ENCODE measurements at regions not wholly inside any gene's neighbourhood (a gene's known extent, or its start where the extent isn't known, plus 50 kb on each side); places are given as distances from the start of the nearest gene placed in this dataset.
"Not testable (repeated sequence)": the region's sequence is repeated elsewhere in the genome, so short reads cannot be mapped to it uniquely, and the experiment has no call there.

DNA sequence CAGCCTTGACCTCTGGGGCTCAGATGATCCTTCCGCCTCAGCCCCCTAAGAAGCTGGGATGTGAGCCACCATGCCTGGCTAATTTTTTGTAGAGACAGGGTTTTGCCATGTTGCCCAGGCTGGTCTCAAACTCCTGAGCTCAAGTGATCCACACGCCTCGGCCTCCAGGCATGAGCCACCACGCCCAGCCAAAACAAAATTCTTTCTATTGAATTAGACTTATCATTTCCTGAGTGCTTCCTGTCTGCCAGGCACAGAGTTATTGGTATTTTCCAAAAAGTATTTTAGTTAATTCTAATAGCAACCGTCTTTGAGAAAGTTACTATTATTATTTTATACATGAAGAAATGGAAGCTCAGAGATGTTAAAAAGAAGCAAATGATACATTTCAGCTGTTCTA, 61.4 kb upstream of the LMO2 start:
- H3K4me3 Mint-ChIP-seq = no peak overlapping the region
- no peaks in the 10 kb centered on the region for H3K4me1 Mint-ChIP-seq
- POLR2A ChIA-PET (ENCODE audit: partially characterized antibody) = no interaction called here
- Histone ChIP-seq H3K36me3 (ENCODE audit: insufficient read depth, low read length) (no peaks in the 10 kb centered on the region), H3K4me3 (ENCODE audit: low read length in 2 of 2) (no peak overlapping the region), H3K27ac (ENCODE audit: low read depth, low read length) (no peak overlapping the region), H3K27me3 (ENCODE audit: insufficient read depth, low read length) (no peaks in the 10 kb centered on the region), H3K9me3 (ENCODE audit: control insufficient read depth in 1 of 2, low read length in 2 of 2) (no peaks in the 10 kb centered on the region), H3K4me1 (ENCODE audit: insufficient read depth, low read length) (no peaks in the 10 kb centered on the region)
- H3K27me3 Mint-ChIP-seq = peaks cover 11 to 20% of the 10 kb centered on the region in 2 donors
- no peaks in the 10 kb centered on the region for H3K9me3 Mint-ChIP-seq
- no peak overlapping the region for H3K27ac Mint-ChIP-seq
- H3K36me3 Mint-ChIP-seq = no peaks in the 10 kb centered on the region
- intact Hi-C loops (cut with micrococcal nuclease) = no loop called here
- DNase-seq = no peak
- CTCF ChIA-PET (ENCODE audit: partially characterized antibody) = interaction anchor here (1.7 kb wide), 1 partner anchor 35 kb away, joined by 4 read pairs; no protein-coding TSS in a partner anchor

DNA sequence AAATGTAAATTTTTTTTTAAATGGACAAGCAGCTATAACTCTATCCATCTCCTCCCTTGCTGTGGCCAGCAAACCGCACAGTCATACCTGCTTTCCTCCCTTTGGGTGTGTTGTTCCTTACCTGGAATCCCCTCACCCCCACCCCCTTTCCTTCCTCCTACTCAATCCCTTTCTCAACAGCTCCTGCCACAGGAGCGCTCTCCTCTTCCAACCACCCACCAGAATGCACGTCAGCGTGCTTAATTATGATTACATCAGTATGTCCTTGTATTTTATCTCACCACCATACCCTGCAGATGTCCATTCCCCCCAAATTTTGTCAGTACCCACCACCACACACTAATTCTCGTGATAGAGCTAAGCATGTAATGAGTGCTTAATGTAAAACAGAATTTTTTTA, 60.9 kb upstream of the LMO2 start:
- H3K27ac Mint-ChIP-seq = no peak overlapping the region
- H3K27me3 Mint-ChIP-seq = peaks cover 11 to 20% of the 10 kb centered on the region in 2 donors
- Histone ChIP-seq H3K36me3 (ENCODE audit: insufficient read depth, low read length) (no peaks in the 10 kb centered on the region), H3K4me1 (ENCODE audit: insufficient read depth, low read length) (no peaks in the 10 kb centered on the region), H3K27ac (ENCODE audit: low read depth, low read length) (no peak overlapping the region), H3K9me3 (ENCODE audit: control insufficient read depth in 1 of 2, low read length in 2 of 2) (no peaks in the 10 kb centered on the region), H3K4me3 (ENCODE audit: low read length in 2 of 2) (no peak overlapping the region), H3K27me3 (ENCODE audit: insufficient read depth, low read length) (no peaks in the 10 kb centered on the region)
- H3K36me3 Mint-ChIP-seq = no peaks in the 10 kb centered on the region
- POLR2A ChIA-PET (ENCODE audit: partially characterized antibody) = no interaction called here
- CTCF ChIA-PET (ENCODE audit: partially characterized antibody) = interaction anchor here (1.7 kb wide), 1 partner anchor 35 kb away, joined by 4 read pairs; no protein-coding TSS in a partner anchor
- H3K4me3 Mint-ChIP-seq = no peak overlapping the region
- intact Hi-C loops (cut with micrococcal nuclease) = no loop called here
- no peaks in the 10 kb centered on the region for H3K9me3 Mint-ChIP-seq
- no peaks in the 10 kb centered on the region for H3K4me1 Mint-ChIP-seq
- no peak for DNase-seq

DNA sequence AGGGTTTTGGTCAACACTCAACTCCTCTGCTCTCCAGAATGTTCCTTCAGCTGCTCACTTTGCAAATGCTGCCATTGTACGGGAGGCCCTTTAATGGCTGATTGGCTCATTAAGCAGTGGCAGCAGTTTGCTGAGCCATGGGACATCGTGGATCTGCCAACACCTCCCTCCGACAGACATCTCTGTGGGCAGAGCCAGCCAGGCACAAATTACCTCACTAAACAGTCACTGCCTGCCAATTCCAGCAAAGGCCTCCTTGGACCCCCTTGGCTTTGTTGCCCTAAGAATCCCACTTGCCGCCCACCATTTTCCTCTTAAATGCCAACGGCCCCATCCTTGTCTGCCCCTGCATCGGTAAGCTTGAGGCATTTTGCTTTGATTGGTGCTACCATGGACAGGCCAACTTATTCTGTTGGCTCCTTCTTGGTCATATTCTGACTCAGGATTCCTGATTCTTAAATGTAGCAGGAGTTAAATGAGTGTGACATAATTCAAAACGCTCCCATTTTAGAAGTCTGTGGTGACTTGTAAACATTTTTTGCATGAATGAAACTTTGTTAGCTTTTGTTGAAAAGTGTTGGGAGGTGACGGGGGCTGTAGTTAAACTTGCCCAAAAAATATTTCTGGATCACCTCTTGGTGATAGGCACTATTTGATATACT, 57.5 kb upstream of the LMO2 start:
- H3K4me3 Mint-ChIP-seq = no peak overlapping the region
- CTCF ChIA-PET (ENCODE audit: partially characterized antibody) = no interaction called here
- no peaks in the 10 kb centered on the region for H3K36me3 Mint-ChIP-seq
- DNase-seq = no peak
- H3K27ac Mint-ChIP-seq = no peak overlapping the region
- Histone ChIP-seq H3K27ac (ENCODE audit: low read depth, low read length) (no peak overlapping the region), H3K9me3 (ENCODE audit: control insufficient read depth in 1 of 2, low read length in 2 of 2) (no peaks in the 10 kb centered on the region), H3K36me3 (ENCODE audit: insufficient read depth, low read length) (no peaks in the 10 kb centered on the region), H3K27me3 (ENCODE audit: insufficient read depth, low read length) (no peaks in the 10 kb centered on the region), H3K4me1 (ENCODE audit: insufficient read depth, low read length) (no peaks in the 10 kb centered on the region), H3K4me3 (ENCODE audit: low read length in 2 of 2) (no peak overlapping the region)
- POLR2A ChIA-PET (ENCODE audit: partially characterized antibody) = no interaction called here
- H3K9me3 Mint-ChIP-seq = no peaks in the 10 kb centered on the region
- no peaks in the 10 kb centered on the region for H3K4me1 Mint-ChIP-seq
- H3K27me3 Mint-ChIP-seq = peaks cover 8 to 15% of the 10 kb centered on the region in 2 donors
- intact Hi-C loops (cut with micrococcal nuclease) = no loop called here

DNA sequence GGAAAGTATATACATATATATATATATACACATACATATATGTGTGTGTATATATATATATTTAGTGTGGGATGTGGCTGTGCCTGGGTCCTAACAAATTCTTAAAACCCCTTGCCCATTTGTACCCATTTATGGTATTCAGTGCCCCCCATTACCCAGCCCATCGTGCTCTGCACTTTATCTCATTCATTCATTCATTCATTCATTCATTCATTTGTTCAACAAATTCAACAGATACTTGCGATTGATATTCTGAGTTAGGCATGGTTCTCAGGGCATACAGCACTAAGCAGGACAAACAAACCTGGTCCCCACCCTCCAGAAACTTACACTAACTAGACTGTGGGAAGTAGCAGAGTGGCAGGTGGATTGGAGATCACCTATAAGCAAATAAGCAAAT, 56.6 kb upstream of the LMO2 start:
- Histone ChIP-seq H3K27me3 (ENCODE audit: insufficient read depth, low read length) (no peaks in the 10 kb centered on the region), H3K4me3 (ENCODE audit: low read length in 2 of 2) (no peak overlapping the region), H3K36me3 (ENCODE audit: insufficient read depth, low read length) (no peaks in the 10 kb centered on the region), H3K27ac (ENCODE audit: low read depth, low read length) (no peak overlapping the region), H3K4me1 (ENCODE audit: insufficient read depth, low read length) (no peaks in the 10 kb centered on the region), H3K9me3 (ENCODE audit: control insufficient read depth in 1 of 2, low read length in 2 of 2) (no peaks in the 10 kb centered on the region)
- ChIA-PET CTCF (ENCODE audit: partially characterized antibody) (no interaction called here), POLR2A (ENCODE audit: partially characterized antibody) (no interaction called here)
- no peak overlapping the region for H3K4me3 Mint-ChIP-seq
- H3K27ac Mint-ChIP-seq = no peak overlapping the region
- intact Hi-C loops (cut with micrococcal nuclease) = no loop called here
- H3K27me3 Mint-ChIP-seq = peaks cover 8 to 12% of the 10 kb centered on the region in 2 donors
- no peaks in the 10 kb centered on the region for H3K36me3 Mint-ChIP-seq
- H3K4me1 Mint-ChIP-seq = no peaks in the 10 kb centered on the region
- DNase-seq = no peak
- no peaks in the 10 kb centered on the region for H3K9me3 Mint-ChIP-seq

DNA sequence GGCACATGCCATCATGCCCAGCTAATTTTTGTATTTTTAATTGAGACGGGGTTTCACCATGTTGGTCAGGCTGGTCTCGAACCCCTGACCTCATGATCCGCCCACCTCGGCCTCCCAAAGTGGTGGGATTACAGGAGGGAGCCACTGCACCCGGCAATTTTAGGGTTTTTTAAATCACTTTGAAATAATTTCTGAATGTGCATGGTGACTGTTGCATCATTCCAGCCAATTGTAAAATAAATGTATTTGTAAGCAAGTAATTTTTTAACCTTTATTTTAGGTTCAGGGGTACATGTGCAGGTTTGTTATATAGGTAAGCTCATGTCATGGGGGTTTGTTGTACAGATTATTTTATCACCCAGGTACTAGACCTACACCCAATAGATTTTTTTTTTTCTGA, 56.0 kb upstream of the LMO2 start:
- H3K9me3 Mint-ChIP-seq; H3K4me3 ChIP-seq (ENCODE audit: low read length in 2 of 2); H3K27me3 ChIP-seq (ENCODE audit: insufficient read depth, low read length); DNase-seq; intact Hi-C loops (cut with micrococcal nuclease); H3K4me1 Mint-ChIP-seq; H3K27ac ChIP-seq (ENCODE audit: low read depth, low read length); POLR2A ChIA-PET (ENCODE audit: partially characterized antibody); H3K4me1 ChIP-seq (ENCODE audit: insufficient read depth, low read length); CTCF ChIA-PET (ENCODE audit: partially characterized antibody); H3K36me3 ChIP-seq (ENCODE audit: insufficient read depth, low read length); H3K9me3 ChIP-seq (ENCODE audit: control insufficient read depth in 1 of 2, low read length in 2 of 2); H3K36me3 Mint-ChIP-seq; H3K4me3 Mint-ChIP-seq: not testable (repeated sequence)
- H3K27me3 Mint-ChIP-seq = peaks cover 8 to 12% of the 10 kb centered on the region in 2 donors
- peak overlapping the region in 1 of 7 donors; percentile 66 for H3K27ac Mint-ChIP-seq

DNA sequence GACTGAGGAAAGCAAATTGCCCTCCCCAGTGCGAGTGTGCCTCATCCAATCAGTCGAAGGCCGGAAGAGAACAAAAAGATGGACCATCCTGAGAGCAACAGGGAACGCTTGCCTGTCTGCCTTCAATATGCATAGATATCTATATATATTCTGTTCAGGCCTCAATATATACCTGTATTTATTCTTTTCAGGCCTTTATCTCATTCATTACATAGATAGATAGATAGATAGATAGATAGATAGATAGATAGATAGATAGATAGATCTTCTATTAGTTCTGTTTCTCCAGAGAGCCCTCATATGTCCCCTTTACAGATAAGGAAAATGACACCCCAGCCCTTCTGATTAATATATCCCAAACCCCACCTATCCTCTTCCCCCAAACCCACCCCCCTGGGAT, 55.1 kb upstream of the LMO2 start:
- no peaks in the 10 kb centered on the region for H3K36me3 Mint-ChIP-seq
- peaks cover 5 to 13% of the 10 kb centered on the region in 2 donors for H3K27me3 Mint-ChIP-seq
- intact Hi-C loops (cut with micrococcal nuclease) = no loop called here
- Histone ChIP-seq H3K4me1 (ENCODE audit: insufficient read depth, low read length) (no peaks in the 10 kb centered on the region), H3K9me3 (ENCODE audit: control insufficient read depth in 1 of 2, low read length in 2 of 2) (no peaks in the 10 kb centered on the region), H3K4me3 (ENCODE audit: low read length in 2 of 2) (no peak overlapping the region), H3K27ac (ENCODE audit: low read depth, low read length) (no peak overlapping the region), H3K27me3 (ENCODE audit: insufficient read depth, low read length) (no peaks in the 10 kb centered on the region), H3K36me3 (ENCODE audit: insufficient read depth, low read length) (no peaks in the 10 kb centered on the region)
- DNase-seq = no peak
- POLR2A ChIA-PET (ENCODE audit: partially characterized antibody) = no interaction called here
- H3K9me3 Mint-ChIP-seq = no peaks in the 10 kb centered on the region
- H3K4me1 Mint-ChIP-seq = no peaks in the 10 kb centered on the region
- CTCF ChIA-PET (ENCODE audit: partially characterized antibody) = no interaction called here
- no peak overlapping the region for H3K27ac Mint-ChIP-seq
- H3K4me3 Mint-ChIP-seq = no peak overlapping the region

DNA sequence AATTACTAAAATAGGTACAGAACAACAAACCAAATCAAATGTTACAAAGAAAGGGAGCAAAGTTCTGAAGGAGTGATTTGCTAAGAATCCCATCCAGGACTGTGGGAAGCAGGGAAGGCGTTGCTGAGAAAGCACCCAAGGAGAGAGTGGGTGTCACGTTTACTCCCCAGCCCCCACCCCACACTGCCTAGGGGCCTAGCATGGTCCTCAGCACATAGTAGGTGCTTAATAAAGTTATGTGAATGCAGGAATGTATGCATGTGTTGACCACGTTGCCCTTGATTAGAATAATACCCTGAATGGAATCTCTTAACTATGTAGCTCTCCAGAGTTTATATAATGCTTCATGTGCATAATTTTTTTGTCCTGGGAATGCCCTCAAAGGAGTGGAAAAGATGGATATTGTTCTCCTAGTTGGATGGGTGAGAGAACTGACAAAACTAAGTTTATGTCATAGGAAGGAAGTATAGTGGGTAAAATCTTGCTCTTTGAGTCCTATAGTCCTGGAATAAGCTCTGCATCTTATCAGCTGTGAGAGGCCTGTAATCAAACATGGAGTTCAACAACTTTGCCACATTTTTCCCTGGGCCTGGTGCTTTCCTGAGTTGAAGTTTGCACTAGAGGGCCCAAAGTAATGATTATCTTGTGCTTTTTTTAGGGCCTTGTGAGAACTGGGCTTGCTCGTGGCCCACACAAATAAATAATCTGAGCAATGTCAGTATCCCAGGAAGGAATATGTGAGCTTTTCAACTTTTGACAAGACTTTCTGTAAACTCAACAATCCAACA, 53.8 kb upstream of the LMO2 start:
- H3K36me3 Mint-ChIP-seq = no peaks in the 10 kb centered on the region
- no peaks in the 10 kb centered on the region for H3K4me1 ChIP-seq (ENCODE audit: insufficient read depth, low read length)
- ChIA-PET CTCF (ENCODE audit: partially characterized antibody) (interaction anchor here (1.4 kb wide), 1 partner anchor 42 kb away, joined by 3 read pairs; no protein-coding TSS in a partner anchor), POLR2A (ENCODE audit: partially characterized antibody) (no interaction called here)
- no peak overlapping the region for H3K4me3 ChIP-seq (ENCODE audit: low read length in 2 of 2)
- H3K9me3 Mint-ChIP-seq = no peaks in the 10 kb centered on the region
- no peak overlapping the region for H3K27ac ChIP-seq (ENCODE audit: low read depth, low read length)
- H3K4me1 Mint-ChIP-seq = no peaks in the 10 kb centered on the region
- no peak for DNase-seq
- no peaks in the 10 kb centered on the region for H3K36me3 ChIP-seq (ENCODE audit: insufficient read depth, low read length)
- peak overlapping the region in 1 of 7 donors; percentile 9 for H3K27ac Mint-ChIP-seq
- H3K9me3 ChIP-seq (ENCODE audit: control insufficient read depth in 1 of 2, low read length in 2 of 2) = no peaks in the 10 kb centered on the region
- peaks cover 5 to 13% of the 10 kb centered on the region in 2 donors for H3K27me3 Mint-ChIP-seq
- intact Hi-C loops (cut with micrococcal nuclease) = no loop called here
- no peaks in the 10 kb centered on the region for H3K27me3 ChIP-seq (ENCODE audit: insufficient read depth, low read length)
- no peak overlapping the region for H3K4me3 Mint-ChIP-seq

Data from CD4-positive, alpha-beta memory T cell (primary cell).